ENCODE measurements at regions not wholly inside any gene's neighbourhood (a gene's known extent, or its start where the extent isn't known, plus 50 kb on each side); places are given as distances from the start of the nearest gene placed in this dataset.

- Mint-ChIP-seq H3K27me3 (ENCODE audit: insufficient read depth) (peaks cover 5% of the 10 kb centered on the region), H3K4me3 (no peak overlapping the region)
- intact Hi-C loops (cut with micrococcal nuclease), result no loop called here
Observed at GRCh38 chr4:38601244-38601915, 62.6 kb upstream of the KLF3 start.

DNA sequence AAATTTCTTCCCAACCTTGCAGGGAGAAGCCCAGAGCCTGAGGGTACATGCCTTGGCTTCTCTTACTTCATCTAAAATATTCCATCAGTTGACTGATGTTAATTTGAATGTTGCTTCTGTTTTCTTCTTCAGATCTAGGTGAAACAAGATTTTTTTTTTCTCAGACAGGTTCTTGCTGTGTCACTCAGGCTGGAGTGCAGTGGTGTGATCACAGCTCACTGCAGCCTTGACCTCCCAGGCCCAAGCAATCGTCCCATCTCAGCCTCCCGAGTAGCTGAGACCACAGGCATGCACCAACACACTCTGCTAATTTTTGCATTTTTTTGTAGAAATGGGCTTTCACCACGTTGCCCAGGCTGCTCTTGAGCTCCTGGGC is 62.1 kb upstream of the KLF3 start:
- intact Hi-C loops (cut with micrococcal nuclease), result no loop called here

More at GRCh38 chr4:38601244-38601915, 62.6 kb upstream of the KLF3 start:
- Mint-ChIP-seq H3K4me1 (ENCODE audit: low read depth) (peaks cover 21% of the 10 kb centered on the region), H3K36me3 (ENCODE audit: low read depth) (no peaks in the 10 kb centered on the region), H3K27ac (no peak overlapping the region), H3K9me3 (no peaks in the 10 kb centered on the region)
- DNase-seq (ENCODE audit: low spot score), result no peak

DNA sequence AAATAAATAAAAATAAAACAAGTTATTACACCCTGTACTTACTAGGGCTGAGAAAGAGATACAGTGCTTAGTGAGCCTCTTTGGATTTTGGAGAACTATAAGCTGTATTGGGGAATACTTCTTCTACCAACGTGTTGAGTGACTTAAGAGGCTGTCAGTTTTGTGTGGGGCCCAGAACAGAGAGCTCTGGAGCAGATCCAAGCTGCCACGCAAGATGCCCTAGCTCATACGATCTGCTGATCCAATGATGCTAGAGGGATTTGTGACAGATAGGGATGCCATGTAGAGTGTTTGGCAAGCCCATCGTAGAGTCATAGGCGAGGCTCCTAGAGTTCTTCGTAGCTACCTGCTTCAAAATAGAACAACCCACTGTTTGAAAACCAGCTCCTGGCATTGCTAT is 60.3 kb upstream of the KLF3 start:
- H3K27me3 Mint-ChIP-seq (ENCODE audit: insufficient read depth), result peaks cover 6% of the 10 kb centered on the region
- no peaks in the 10 kb centered on the region for H3K36me3 Mint-ChIP-seq (ENCODE audit: low read depth)
- no peak for DNase-seq (ENCODE audit: low spot score)
- no peak overlapping the region for H3K27ac Mint-ChIP-seq
- intact Hi-C loops (cut with micrococcal nuclease), result no loop called here
- H3K9me3 Mint-ChIP-seq, result no peaks in the 10 kb centered on the region
- H3K4me3 Mint-ChIP-seq, result no peak overlapping the region
- peaks cover 23% of the 10 kb centered on the region for H3K4me1 Mint-ChIP-seq (ENCODE audit: low read depth)

More for the DNA sequence above, 62.1 kb upstream of the KLF3 start:
- Mint-ChIP-seq H3K9me3 (no peaks in the 10 kb centered on the region), H3K36me3 (ENCODE audit: low read depth) (no peaks in the 10 kb centered on the region), H3K27me3 (ENCODE audit: insufficient read depth) (peaks cover 5% of the 10 kb centered on the region), H3K4me3 (no peak overlapping the region), H3K4me1 (ENCODE audit: low read depth) (peaks cover 23% of the 10 kb centered on the region), H3K27ac (no peak overlapping the region)
- no peak for DNase-seq (ENCODE audit: low spot score)

- H3K4me3 Mint-ChIP-seq, result no peak overlapping the region
- peaks cover 29% of the 10 kb centered on the region for H3K4me1 Mint-ChIP-seq (ENCODE audit: low read depth)
- H3K9me3 Mint-ChIP-seq, result no peaks in the 10 kb centered on the region
- intact Hi-C loops (cut with micrococcal nuclease), result no loop called here
- H3K27me3 Mint-ChIP-seq (ENCODE audit: insufficient read depth), result peaks cover 2% of the 10 kb centered on the region
- no peak for DNase-seq (ENCODE audit: low spot score)
- H3K36me3 Mint-ChIP-seq (ENCODE audit: low read depth), result no peaks in the 10 kb centered on the region
- no peak overlapping the region for H3K27ac Mint-ChIP-seq
Observed at GRCh38 chr4:38605181-38605752, 58.7 kb upstream of the KLF3 start.

GRCh38 chr4:38605753-38606586 is 58.0 kb upstream of the KLF3 start:
- Mint-ChIP-seq H3K9me3 (no peaks in the 10 kb centered on the region), H3K36me3 (ENCODE audit: low read depth) (no peaks in the 10 kb centered on the region)

GRCh38 chr4:38606587-38606905 is 57.5 kb upstream of the KLF3 start:
- DNase-seq (ENCODE audit: low spot score), result no peak
- intact Hi-C loops (cut with micrococcal nuclease), result no loop called here
- Mint-ChIP-seq H3K4me1 (ENCODE audit: low read depth) (peaks cover 29% of the 10 kb centered on the region), H3K27me3 (ENCODE audit: insufficient read depth) (peaks cover 2% of the 10 kb centered on the region), H3K27ac (no peak overlapping the region), H3K4me3 (no peak overlapping the region), H3K9me3 (no peaks in the 10 kb centered on the region), H3K36me3 (ENCODE audit: low read depth) (no peaks in the 10 kb centered on the region)

More at GRCh38 chr4:38605753-38606586, 58.0 kb upstream of the KLF3 start:
- intact Hi-C loops (cut with micrococcal nuclease), result no loop called here
- Mint-ChIP-seq H3K27ac (no peak overlapping the region), H3K27me3 (ENCODE audit: insufficient read depth) (peaks cover 2% of the 10 kb centered on the region), H3K4me1 (ENCODE audit: low read depth) (peaks cover 29% of the 10 kb centered on the region), H3K4me3 (no peak overlapping the region)
- no peak for DNase-seq (ENCODE audit: low spot score)

- H3K4me1 Mint-ChIP-seq (ENCODE audit: low read depth), result peaks cover 29% of the 10 kb centered on the region
- H3K27ac Mint-ChIP-seq, result no peak overlapping the region
- H3K27me3 Mint-ChIP-seq (ENCODE audit: insufficient read depth), result peaks cover 2% of the 10 kb centered on the region
- intact Hi-C loops (cut with micrococcal nuclease), result loop anchor here (5.0 kb wide), 1 partner anchor 68 kb away; no protein-coding TSS in a partner anchor
- H3K9me3 Mint-ChIP-seq, result no peaks in the 10 kb centered on the region
- no peak overlapping the region for H3K4me3 Mint-ChIP-seq
- no peaks in the 10 kb centered on the region for H3K36me3 Mint-ChIP-seq (ENCODE audit: low read depth)
- no peak for DNase-seq (ENCODE audit: low spot score)
Observed at GRCh38 chr4:38609614-38610013, 54.4 kb upstream of the KLF3 start.

GRCh38 chr4:38610521-38610920 is 53.5 kb upstream of the KLF3 start:
- no peak for DNase-seq (ENCODE audit: low spot score)
- peaks cover 2% of the 10 kb centered on the region for H3K27me3 Mint-ChIP-seq (ENCODE audit: insufficient read depth)
- no peak overlapping the region for H3K27ac Mint-ChIP-seq
- H3K4me1 Mint-ChIP-seq (ENCODE audit: low read depth), result peaks cover 24% of the 10 kb centered on the region
- H3K36me3 Mint-ChIP-seq (ENCODE audit: low read depth), result no peaks in the 10 kb centered on the region
- intact Hi-C loops (cut with micrococcal nuclease), result loop anchor here (5.0 kb wide), 1 partner anchor 67 kb away; no protein-coding TSS in a partner anchor
- no peaks in the 10 kb centered on the region for H3K9me3 Mint-ChIP-seq
- no peak overlapping the region for H3K4me3 Mint-ChIP-seq

GRCh38 chr4:38610966-38611431 is 53.0 kb upstream of the KLF3 start:
- Mint-ChIP-seq H3K27ac (no peak overlapping the region), H3K4me3 (no peak overlapping the region), H3K27me3 (ENCODE audit: insufficient read depth) (peaks cover 2% of the 10 kb centered on the region), H3K36me3 (ENCODE audit: low read depth) (no peaks in the 10 kb centered on the region), H3K4me1 (ENCODE audit: low read depth) (peaks cover 24% of the 10 kb centered on the region), H3K9me3 (no peaks in the 10 kb centered on the region)
- intact Hi-C loops (cut with micrococcal nuclease), result loop anchor here (5.0 kb wide), 1 partner anchor 66 kb away; no protein-coding TSS in a partner anchor
- no peak for DNase-seq (ENCODE audit: low spot score)

DNA sequence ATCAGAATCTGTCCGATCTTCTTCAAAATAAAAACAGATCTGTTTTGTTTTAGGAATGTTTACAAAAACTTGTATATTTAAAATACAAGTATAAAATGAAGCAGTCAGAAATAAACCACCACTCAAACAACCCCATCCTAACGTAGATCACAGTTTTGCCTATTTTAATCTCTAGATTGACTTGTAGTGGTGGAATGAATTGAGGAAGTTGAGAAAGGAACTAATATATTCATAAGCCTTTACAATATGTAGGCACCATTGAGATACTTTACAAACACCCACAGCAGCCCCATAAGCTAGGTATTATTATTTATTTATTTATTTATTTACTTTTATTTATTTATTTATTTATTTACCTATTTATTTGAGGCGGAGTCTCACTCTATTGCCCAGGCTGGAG is 52.3 kb upstream of the KLF3 start:
- no peaks in the 10 kb centered on the region for H3K36me3 Mint-ChIP-seq (ENCODE audit: low read depth)
- no peak for DNase-seq (ENCODE audit: low spot score)
- intact Hi-C loops (cut with micrococcal nuclease), result loop anchor here (5.0 kb wide), 1 partner anchor 66 kb away; no protein-coding TSS in a partner anchor
- H3K4me3 Mint-ChIP-seq, result no peak overlapping the region
- no peak overlapping the region for H3K27ac Mint-ChIP-seq
- peaks cover 18% of the 10 kb centered on the region for H3K4me1 Mint-ChIP-seq (ENCODE audit: low read depth)
- no peaks in the 10 kb centered on the region for H3K9me3 Mint-ChIP-seq
- H3K27me3 Mint-ChIP-seq (ENCODE audit: insufficient read depth), result peaks cover 2% of the 10 kb centered on the region

DNA sequence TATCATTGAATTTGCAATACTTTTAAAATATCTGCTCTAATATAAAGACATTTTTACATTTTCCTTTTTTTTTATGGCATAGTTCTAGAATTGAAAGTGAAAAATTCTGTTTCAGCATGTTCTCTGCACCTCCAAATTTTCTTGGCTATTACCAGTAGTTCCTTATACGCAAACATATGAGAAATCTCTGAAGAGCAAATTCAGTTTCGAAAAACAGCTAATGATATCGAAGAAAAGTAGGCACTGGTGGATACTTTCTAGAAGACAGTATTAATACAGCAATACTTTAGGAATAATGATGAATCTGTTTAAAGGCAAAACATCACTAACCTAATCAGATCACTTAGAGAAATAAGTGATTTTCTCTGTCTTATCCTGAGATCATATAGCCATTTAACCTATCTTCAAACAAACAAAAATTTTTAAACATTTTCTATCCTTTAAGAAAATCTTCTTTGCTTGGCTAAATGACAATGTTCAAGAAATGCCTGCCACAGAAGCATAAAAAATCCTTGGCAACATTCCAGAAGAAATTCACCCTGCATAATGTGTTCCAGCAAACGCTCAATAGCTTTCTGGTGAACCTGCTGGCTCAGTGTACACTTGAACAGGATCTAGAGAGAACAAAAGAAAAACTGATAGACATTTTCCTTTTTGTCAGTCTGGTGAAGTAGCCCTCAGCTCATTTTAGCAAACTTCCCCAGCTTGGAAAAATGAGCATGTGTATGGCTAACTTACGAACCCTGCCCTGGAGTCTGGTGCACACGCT is 51.2 kb upstream of the KLF3 start:
- Mint-ChIP-seq H3K9me3 (no peaks in the 10 kb centered on the region), H3K27ac (no peak overlapping the region), H3K36me3 (ENCODE audit: low read depth) (no peaks in the 10 kb centered on the region), H3K4me1 (ENCODE audit: low read depth) (peaks cover 18% of the 10 kb centered on the region), H3K27me3 (ENCODE audit: insufficient read depth) (peaks cover 2% of the 10 kb centered on the region), H3K4me3 (no peak overlapping the region)
- DNase-seq (ENCODE audit: low spot score), result no peak
- intact Hi-C loops (cut with micrococcal nuclease), result loop anchor here (5.0 kb wide), 1 partner anchor 64 kb away; no protein-coding TSS in a partner anchor

Data from activated T-helper 1 cell treated with anti-CD3 and anti-CD28 coated beads, Interleukin-12 subunit alpha, Interleukin-12 subunit beta, Interleukin-2, Interleukin-4 antibody, amounts not matched to agents 30 ng/mL and 10 ng/mL and 1 ng/mL, durations not matched to agents 14 hours and 24 hours and 36 hours (primary cell).